GM12873 (cell line): ENCODE measurements at regions not wholly inside any gene's neighbourhood (a gene's known extent, or its start where the extent isn't known, plus 50 kb on each side); places are given as distances from the start of the nearest gene placed in this dataset.

Experiments
- CTCF ChIP-seq: IDR thresholded peaks from 2 replicates; pipeline ENCODE4 v1.5.1; 2012; ENCODE audit warnings: low read depth, mild to moderate bottlenecking, moderate library complexity, low read length, control low read depth; ENCODE audit not compliant: insufficient read depth; ENCODE audit errors: missing control alignments

GRCh38 chr6:71481801-71482200 is 193.2 kb downstream of the OGFRL1 start:
- no peak for TF ChIP-seq CTCF

- TF ChIP-seq CTCF = no peak
Measured at GRCh38 chr6:71482742-71483141, 194.1 kb downstream of the OGFRL1 start.

GRCh38 chr6:71486461-71486860 is 197.8 kb downstream of the OGFRL1 start:
- TF ChIP-seq CTCF = no peak

- TF ChIP-seq CTCF = no peak
Measured at GRCh38 chr6:71488186-71488585, 199.6 kb downstream of the OGFRL1 start.

- TF ChIP-seq CTCF = no peak
Measured at GRCh38 chr6:71489736-71490135, 201.1 kb downstream of the OGFRL1 start.

- no peak for TF ChIP-seq CTCF
Measured at GRCh38 chr6:71490876-71491275, 202.3 kb downstream of the OGFRL1 start.

- TF ChIP-seq CTCF = no peak
Measured at GRCh38 chr6:71491844-71492243, 203.2 kb downstream of the OGFRL1 start.
